HEK293 (cell line): ENCODE measurements at regions not wholly inside any gene's neighbourhood (a gene's known extent, or its start where the extent isn't known, plus 50 kb on each side); places are given as distances from the start of the nearest gene placed in this dataset.
"Not testable (repeated sequence)": the region's sequence is repeated elsewhere in the genome, so short reads cannot be mapped to it uniquely, and the experiment has no call there.

Experiments
- CTCF ChIA-PET: fragments of 350-600 bp; formaldehyde crosslinking; extraction: SDS; loops from one replicate; lab custom pipeline; 2021; ENCODE audit warnings: antibody characterized with exemption; lab: Yijun Ruan, JAX
- POLR2A ChIA-PET: fragments of 300-600 bp; formaldehyde crosslinking; extraction: SDS; loops from one replicate; lab custom pipeline; 2020; ENCODE audit warnings: antibody characterized with exemption, inconsistent platforms; lab: Yijun Ruan, JAX
- H3K27ac ChIP-seq: fragments of 200-500 bp; sonication (Bioruptor generic); 2 replicates; pipeline ENCODE4 v1.5.1; 2014; ENCODE audit warnings: low read depth, low read length, control low read depth, inconsistent platforms; ENCODE audit errors: extremely low read depth
- H3K36me3 ChIP-seq, 2 experiments: fragments of 200-500 bp in 1 of 2; sonication (Bioruptor generic) in 1 of 2; 1 replicate in 1 of 2; 2 replicates in 1 of 2; pipeline ENCODE4 v1.5.1; 2014 to 2017; ENCODE audit warnings: inconsistent platforms in 2 of 2, low read length in 2 of 2; ENCODE audit not compliant: control insufficient read depth in 2 of 2, insufficient read depth in 1 of 2
- H3K4me1 ChIP-seq: fragments of 200-500 bp; sonication (Bioruptor generic); 2 replicates; pipeline ENCODE4 v1.5.1; 2014; ENCODE audit warnings: mild to moderate bottlenecking, low read length, inconsistent platforms; ENCODE audit not compliant: control insufficient read depth, insufficient read depth
- H3K4me3 ChIP-seq: 2 replicates; pipeline ENCODE4 v1.5.1; 2011; ENCODE audit warnings: low read depth, mild to moderate bottlenecking, control low read depth, low read length, moderate library complexity
- H3K9me3 ChIP-seq: fragments of 200-500 bp; sonication (Bioruptor generic); 2 replicates; pipeline ENCODE4 v1.5.1; 2014; ENCODE audit warnings: low read depth, low read length, inconsistent platforms; ENCODE audit not compliant: control insufficient read depth, insufficient read depth
- SCRT2 ChIP-seq: fragments of 450-650 bp; formaldehyde crosslinking; IDR thresholded peaks from 2 replicates; pipeline ENCODE4 v1.5.1; 2016; ENCODE audit warnings: missing biosample characterization, missing genetic modification characterization
- SETDB1 ChIP-seq: IDR thresholded peaks from one replicate; pipeline ENCODE4 v1.6.1; 2017; ENCODE audit warnings: mild to moderate bottlenecking, low read length, moderate library complexity, mixed read lengths; ENCODE audit not compliant: insufficient read length
- YY2 ChIP-seq: fragments of 450-650 bp; formaldehyde crosslinking; IDR thresholded peaks from 2 replicates; pipeline ENCODE4 v1.5.1; 2016; ENCODE audit warnings: missing biosample characterization, missing genetic modification characterization
- ZNF138 ChIP-seq: fragments of 450-650 bp; formaldehyde crosslinking; IDR thresholded peaks from 2 replicates; pipeline ENCODE4 v1.5.1; 2016; ENCODE audit warnings: missing biosample characterization, missing genetic modification characterization, borderline replicate concordance
- ZNF2 ChIP-seq: fragments of 450-650 bp; formaldehyde crosslinking; IDR thresholded peaks from 2 replicates; pipeline ENCODE4 v1.5.1; 2016; ENCODE audit warnings: missing biosample characterization, missing genetic modification characterization
- ZNF211 ChIP-seq: fragments of 450-650 bp; formaldehyde crosslinking; IDR thresholded peaks from 2 replicates; pipeline ENCODE4 v1.5.1; 2016; ENCODE audit warnings: low read depth, missing biosample characterization, missing genetic modification characterization
- ZNF302 ChIP-seq: fragments of 450-650 bp; formaldehyde crosslinking; IDR thresholded peaks from 2 replicates; pipeline ENCODE4 v1.5.1; 2016; ENCODE audit warnings: missing biosample characterization, missing genetic modification characterization, low read depth
- ZNF366 ChIP-seq: fragments of 450-650 bp; formaldehyde crosslinking; conservative IDR thresholded peaks from 2 replicates; pipeline ENCODE4 v1.5.1; 2016; ENCODE audit warnings: missing biosample characterization, missing genetic modification characterization
- ZNF514 ChIP-seq: fragments of 450-650 bp; formaldehyde crosslinking; IDR thresholded peaks from 2 replicates; pipeline ENCODE4 v1.5.1; 2016; ENCODE audit warnings: missing biosample characterization, missing genetic modification characterization
- ZNF544 ChIP-seq: fragments of 450-650 bp; formaldehyde crosslinking; IDR thresholded peaks from 2 replicates; pipeline ENCODE4 v1.5.0; 2017; ENCODE audit warnings: missing biosample characterization, missing genetic modification characterization
- ZNF548 ChIP-seq: fragments of 450-650 bp; formaldehyde crosslinking; IDR thresholded peaks from 2 replicates; pipeline ENCODE4 v1.5.1; 2016; ENCODE audit warnings: missing biosample characterization, missing genetic modification characterization
- ZNF600 ChIP-seq: fragments of 450-650 bp; formaldehyde crosslinking; IDR thresholded peaks from 2 replicates; pipeline ENCODE4 v1.5.1; 2016; ENCODE audit warnings: missing biosample characterization, missing genetic modification characterization
- ZXDB ChIP-seq: fragments of 450-650 bp; formaldehyde crosslinking; IDR thresholded peaks from 2 replicates; pipeline ENCODE4 v1.5.1; 2016; ENCODE audit warnings: missing biosample characterization, missing genetic modification characterization
- TF ChIP-seq, protein P1 (sequence below): fragments of 450-650 bp; formaldehyde crosslinking; IDR thresholded peaks from 2 replicates; pipeline ENCODE4 v1.5.1; 2017; ENCODE audit warnings: missing biosample characterization, mild to moderate bottlenecking, missing genetic modification characterization, moderate library complexity
- TF ChIP-seq, protein P2 (sequence below): fragments of 450-650 bp; IDR thresholded peaks from 2 replicates; pipeline ENCODE4 v1.5.1; 2018; ENCODE audit warnings: missing biosample characterization, missing genetic modification characterization
- TF ChIP-seq, protein P3 (sequence below): fragments of 450-650 bp; formaldehyde crosslinking; IDR thresholded peaks from 2 replicates; pipeline ENCODE4 v1.5.1; 2017; ENCODE audit warnings: missing biosample characterization, missing genetic modification characterization
- TF ChIP-seq, protein P4 (sequence below): fragments of 450-650 bp; formaldehyde crosslinking; IDR thresholded peaks from 2 replicates; pipeline ENCODE4 v1.5.1; 2016; ENCODE audit warnings: missing biosample characterization, missing genetic modification characterization

DNA sequence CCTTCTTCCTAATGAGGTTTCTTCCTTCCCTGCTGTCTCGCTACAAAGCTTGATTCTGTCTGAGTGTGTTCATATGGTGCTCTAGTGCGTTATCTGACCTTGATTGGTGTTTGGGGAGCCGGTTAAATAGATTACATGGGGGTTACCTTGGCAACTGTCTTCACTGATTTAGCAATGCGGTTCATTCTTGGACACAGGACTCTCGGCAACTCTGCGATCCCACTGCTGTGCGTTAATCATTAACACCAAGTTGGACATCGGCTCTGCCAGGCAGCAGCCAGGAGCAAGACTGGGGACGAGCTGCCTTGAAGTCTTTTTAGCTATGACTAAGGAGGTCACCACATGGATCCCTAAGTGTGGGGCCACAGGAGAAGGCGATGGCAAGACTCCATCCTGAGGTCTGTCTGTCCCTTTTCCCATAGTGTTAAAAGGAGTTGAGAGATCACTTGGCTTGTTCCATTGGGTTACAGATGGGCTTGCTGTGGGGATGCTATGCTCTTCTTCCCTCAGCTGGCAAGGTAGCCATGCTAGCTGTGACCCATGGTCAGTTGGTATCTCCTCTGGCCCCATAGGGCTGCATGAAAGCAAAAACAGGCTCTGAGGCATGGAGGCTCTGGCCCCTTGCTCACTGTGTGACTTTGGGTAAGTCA lies 93.4 kb upstream of the MAMLD1 start:
- TF ChIP-seq ZNF2 (tag by site-specific recombination) (no peak), ZNF600 (tag by site-specific recombination) (no peak), ZNF544 (tag by site-specific recombination) (no peak)
- TF ChIP-seq, all 188 proteins: peak for 0
- CTCF ChIA-PET: interaction anchor here (0.6 to 0.7 kb wide), 2 partner anchors 44 to 1113 kb away, joined by 3 to 4 read pairs; no protein-coding TSS in a partner anchor
- Histone ChIP-seq H3K4me1 (no peaks in the 10 kb centered on the region), H3K36me3 (no peaks in the 10 kb centered on the region), H3K27ac (no peak overlapping the region), H3K4me3 (no peak overlapping the region), H3K9me3 (no peaks in the 10 kb centered on the region)
- POLR2A ChIA-PET: no interaction called here

DNA sequence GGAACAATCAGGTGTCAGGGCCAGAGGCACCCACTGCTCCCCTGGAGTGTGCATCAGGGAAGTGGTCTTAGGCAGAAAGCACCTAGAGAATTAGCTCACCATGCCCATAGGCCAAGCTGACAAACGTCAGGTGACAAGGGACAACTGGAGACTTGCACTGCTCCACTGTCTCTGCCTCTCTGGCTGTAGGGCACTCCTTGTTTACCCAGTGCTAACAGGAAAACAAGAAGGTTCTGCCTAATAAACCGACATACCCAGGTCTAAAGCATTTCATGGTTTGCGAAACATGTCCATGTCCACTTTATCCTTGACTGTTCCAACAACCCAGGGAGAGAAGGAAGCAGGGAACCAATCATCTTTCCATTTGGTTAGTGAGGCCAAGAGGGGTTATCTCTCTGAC lies 92.5 kb upstream of the MAMLD1 start:
- no peaks in the 10 kb centered on the region for H3K36me3 ChIP-seq
- H3K27ac ChIP-seq: no peak overlapping the region
- H3K4me1 ChIP-seq: no peaks in the 10 kb centered on the region
- POLR2A ChIA-PET: no interaction called here
- H3K9me3 ChIP-seq: no peaks in the 10 kb centered on the region; the same call in 1 of the 2 replicates
- CTCF ChIA-PET: interaction anchor here (0.7 kb wide), 1 partner anchor 43 kb away, joined by 3 read pairs; no protein-coding TSS in a partner anchor
- TF ChIP-seq, protein P1, sequence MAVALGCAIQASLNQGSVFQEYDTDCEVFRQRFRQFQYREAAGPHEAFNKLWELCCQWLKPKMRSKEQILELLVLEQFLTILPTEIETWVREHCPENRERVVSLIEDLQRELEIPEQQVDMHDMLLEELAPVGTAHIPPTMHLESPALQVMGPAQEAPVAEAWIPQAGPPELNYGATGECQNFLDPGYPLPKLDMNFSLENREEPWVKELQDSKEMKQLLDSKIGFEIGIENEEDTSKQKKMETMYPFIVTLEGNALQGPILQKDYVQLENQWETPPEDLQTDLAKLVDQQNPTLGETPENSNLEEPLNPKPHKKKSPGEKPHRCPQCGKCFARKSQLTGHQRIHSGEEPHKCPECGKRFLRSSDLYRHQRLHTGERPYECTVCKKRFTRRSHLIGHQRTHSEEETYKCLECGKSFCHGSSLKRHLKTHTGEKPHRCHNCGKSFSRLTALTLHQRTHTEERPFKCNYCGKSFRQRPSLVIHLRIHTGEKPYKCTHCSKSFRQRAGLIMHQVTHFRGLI (tag by site-specific recombination): no peak
- TF ChIP-seq ZNF548 (tag by site-specific recombination) (no peak), ZNF138 (tag by site-specific recombination) (no peak), ZNF514 (tag by site-specific recombination) (no peak), YY2 (tag by site-specific recombination) (no peak), ZNF211 (tag by site-specific recombination) (no peak), ZNF366 (tag by site-specific recombination) (no peak)
- no peak overlapping the region for H3K4me3 ChIP-seq

DNA sequence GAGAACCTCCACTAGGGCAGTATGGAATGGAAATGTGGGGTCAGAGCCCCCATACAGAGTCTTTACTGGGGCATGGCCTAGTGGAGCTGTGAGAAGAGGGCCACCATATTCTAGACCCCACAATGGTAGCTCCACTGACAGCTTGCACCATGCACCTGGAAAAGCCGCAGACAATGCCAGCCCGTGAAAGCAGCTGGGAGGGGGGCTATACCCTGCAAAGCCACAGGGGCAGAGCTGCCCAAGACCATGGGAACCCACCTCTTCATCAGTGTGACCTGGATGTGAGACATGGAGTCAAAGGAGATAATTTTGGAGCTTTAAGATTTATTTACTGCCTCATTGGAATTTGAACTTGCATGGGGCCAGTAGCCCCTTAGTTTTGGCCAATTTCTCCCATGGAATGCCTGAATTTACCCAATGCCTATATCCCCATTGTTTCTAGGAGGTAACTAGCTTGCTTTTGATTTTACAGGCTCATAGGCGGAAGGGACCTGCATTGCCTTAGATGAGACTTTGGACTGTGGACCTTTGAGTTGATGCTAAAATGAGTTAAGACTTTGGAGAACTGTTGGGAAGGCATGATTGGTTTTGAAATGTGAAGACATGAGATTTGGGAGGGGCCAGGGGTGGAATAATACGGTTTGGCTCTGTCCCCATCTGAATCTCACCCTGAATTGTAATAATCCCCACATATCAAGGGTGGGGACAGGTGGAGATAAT lies 89.4 kb upstream of the MAMLD1 start:
- H3K4me1 ChIP-seq, H3K4me3 ChIP-seq, POLR2A ChIA-PET, H3K9me3 ChIP-seq, H3K27ac ChIP-seq, CTCF ChIA-PET, H3K36me3 ChIP-seq: not testable (repeated sequence)

DNA sequence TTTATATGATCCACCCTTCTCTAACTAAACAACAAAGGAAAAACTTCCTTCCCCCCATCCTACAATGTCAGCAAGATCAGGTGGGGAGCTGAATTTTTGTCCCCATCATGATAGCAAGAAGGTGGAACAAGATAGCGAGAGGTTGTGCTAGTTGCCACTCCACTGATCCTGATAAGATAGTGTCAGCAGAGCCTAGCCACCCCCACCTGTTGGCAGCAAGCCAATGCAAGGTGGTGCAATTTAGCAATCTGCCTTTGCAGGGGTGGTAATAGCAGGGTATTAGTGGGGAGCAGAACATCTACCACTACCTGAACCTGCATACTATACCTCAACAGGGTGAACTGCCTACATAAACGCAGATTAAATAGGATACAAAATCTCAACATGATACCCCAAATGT lies 80.2 kb upstream of the MAMLD1 start:
- Histone ChIP-seq H3K4me1 (no peaks in the 10 kb centered on the region), H3K9me3 (no peaks in the 10 kb centered on the region), H3K4me3 (no peak overlapping the region), H3K36me3 (no peaks in the 10 kb centered on the region), H3K27ac (no peak overlapping the region)
- ChIA-PET POLR2A (no interaction called here), CTCF (interaction anchor here (0.8 kb wide), 1 partner anchor 94 kb away, joined by 3 read pairs; no protein-coding TSS in a partner anchor)
- TF ChIP-seq SCRT2: 0 out of 2 replicates have a peak, but pooled peaks have one; percentile 43
- no peak for TF ChIP-seq SETDB1
- TF ChIP-seq, all 188 proteins: peak for 1

DNA sequence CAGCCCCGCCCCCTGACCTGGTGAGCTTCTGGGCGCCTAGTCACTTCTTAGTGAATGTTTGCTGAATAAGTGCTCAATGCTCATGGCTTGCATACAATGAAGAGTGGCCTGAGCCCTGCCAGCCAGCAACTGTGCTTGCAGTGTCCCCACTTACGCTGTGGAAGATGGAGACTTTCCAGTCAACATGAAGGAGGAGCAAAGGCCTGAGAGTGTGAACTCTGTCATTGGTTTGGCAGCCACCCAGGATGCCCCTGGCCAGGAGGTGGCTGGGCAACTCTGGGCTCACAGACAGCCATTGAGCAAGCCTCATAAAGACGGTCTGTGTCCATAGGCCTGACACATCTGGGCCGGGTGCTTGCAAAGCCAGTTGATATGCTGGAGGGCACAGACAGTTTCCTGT lies 72.1 kb upstream of the MAMLD1 start:
- Histone ChIP-seq H3K9me3 (no peaks in the 10 kb centered on the region), H3K27ac (no peak overlapping the region), H3K4me3 (no peak overlapping the region), H3K4me1 (no peaks in the 10 kb centered on the region), H3K36me3 (no peaks in the 10 kb centered on the region)
- ChIA-PET CTCF (no interaction called here), POLR2A (no interaction called here)
- TF ChIP-seq, protein P2, sequence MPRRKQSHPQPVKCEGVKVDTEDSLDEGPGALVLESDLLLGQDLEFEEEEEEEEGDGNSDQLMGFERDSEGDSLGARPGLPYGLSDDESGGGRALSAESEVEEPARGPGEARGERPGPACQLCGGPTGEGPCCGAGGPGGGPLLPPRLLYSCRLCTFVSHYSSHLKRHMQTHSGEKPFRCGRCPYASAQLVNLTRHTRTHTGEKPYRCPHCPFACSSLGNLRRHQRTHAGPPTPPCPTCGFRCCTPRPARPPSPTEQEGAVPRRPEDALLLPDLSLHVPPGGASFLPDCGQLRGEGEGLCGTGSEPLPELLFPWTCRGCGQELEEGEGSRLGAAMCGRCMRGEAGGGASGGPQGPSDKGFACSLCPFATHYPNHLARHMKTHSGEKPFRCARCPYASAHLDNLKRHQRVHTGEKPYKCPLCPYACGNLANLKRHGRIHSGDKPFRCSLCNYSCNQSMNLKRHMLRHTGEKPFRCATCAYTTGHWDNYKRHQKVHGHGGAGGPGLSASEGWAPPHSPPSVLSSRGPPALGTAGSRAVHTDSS (tag by site-specific recombination): no peak
- TF ChIP-seq, protein P3, sequence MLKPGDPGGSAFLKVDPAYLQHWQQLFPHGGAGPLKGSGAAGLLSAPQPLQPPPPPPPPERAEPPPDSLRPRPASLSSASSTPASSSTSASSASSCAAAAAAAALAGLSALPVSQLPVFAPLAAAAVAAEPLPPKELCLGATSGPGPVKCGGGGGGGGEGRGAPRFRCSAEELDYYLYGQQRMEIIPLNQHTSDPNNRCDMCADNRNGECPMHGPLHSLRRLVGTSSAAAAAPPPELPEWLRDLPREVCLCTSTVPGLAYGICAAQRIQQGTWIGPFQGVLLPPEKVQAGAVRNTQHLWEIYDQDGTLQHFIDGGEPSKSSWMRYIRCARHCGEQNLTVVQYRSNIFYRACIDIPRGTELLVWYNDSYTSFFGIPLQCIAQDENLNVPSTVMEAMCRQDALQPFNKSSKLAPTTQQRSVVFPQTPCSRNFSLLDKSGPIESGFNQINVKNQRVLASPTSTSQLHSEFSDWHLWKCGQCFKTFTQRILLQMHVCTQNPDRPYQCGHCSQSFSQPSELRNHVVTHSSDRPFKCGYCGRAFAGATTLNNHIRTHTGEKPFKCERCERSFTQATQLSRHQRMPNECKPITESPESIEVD (tag by site-specific recombination): no peak
- TF ChIP-seq ZXDB (tag by site-specific recombination): no peak
- TF ChIP-seq ZNF302: no peak
- TF ChIP-seq, protein P4, sequence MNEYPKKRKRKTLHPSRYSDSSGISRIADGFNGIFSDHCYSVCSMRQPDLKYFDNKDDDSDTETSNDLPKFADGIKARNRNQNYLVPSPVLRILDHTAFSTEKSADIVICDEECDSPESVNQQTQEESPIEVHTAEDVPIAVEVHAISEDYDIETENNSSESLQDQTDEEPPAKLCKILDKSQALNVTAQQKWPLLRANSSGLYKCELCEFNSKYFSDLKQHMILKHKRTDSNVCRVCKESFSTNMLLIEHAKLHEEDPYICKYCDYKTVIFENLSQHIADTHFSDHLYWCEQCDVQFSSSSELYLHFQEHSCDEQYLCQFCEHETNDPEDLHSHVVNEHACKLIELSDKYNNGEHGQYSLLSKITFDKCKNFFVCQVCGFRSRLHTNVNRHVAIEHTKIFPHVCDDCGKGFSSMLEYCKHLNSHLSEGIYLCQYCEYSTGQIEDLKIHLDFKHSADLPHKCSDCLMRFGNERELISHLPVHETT (tag by site-specific recombination): no peak
